ENCODE measurements at regions not wholly inside any gene's neighbourhood (a gene's known extent, or its start where the extent isn't known, plus 50 kb on each side); places are given as distances from the start of the nearest gene placed in this dataset.

DNA sequence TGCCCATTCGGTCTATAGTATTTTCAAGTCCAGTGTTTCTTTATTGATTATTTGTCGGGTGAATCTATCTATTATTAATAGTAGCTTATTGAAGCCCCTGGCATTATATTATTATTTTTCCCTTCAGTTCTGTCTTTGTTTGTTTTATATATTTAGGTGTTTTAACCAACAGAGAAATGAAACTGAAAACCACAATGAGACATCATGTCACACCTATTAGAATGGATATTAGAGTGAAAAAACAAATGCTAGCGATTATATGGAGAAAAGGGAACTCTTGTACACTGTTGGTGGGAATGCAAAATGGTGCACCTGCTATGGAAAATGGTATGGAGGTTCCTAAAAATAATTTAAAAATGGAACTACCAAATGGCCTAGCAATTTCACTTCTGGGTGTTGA, 272.5 kb downstream of the ADAM29 start:
- H3K79me2 ChIP-seq (ENCODE audit: control insufficient read depth, insufficient read depth, low read length): no peaks in the 10 kb centered on the region
- no peak for DNase-seq (ENCODE audit: extremely low read depth in 1 of 4, low spot score in 3 of 4)
- 0% methylated on average over 3 of the region's 3 CpGs for WGBS (ENCODE audit: insufficient coverage, low coverage, missing lambda C conversion rate)
- no peak overlapping the region for H3K9ac ChIP-seq (ENCODE audit: insufficient read depth in 1 of 2, low read depth in 2 of 2, low read length in 2 of 2)
- POLR2A ChIA-PET: no interaction called here
- in situ Hi-C loops (cut with MboI): no loop called here
- TF ChIP-seq, protein P1, sequence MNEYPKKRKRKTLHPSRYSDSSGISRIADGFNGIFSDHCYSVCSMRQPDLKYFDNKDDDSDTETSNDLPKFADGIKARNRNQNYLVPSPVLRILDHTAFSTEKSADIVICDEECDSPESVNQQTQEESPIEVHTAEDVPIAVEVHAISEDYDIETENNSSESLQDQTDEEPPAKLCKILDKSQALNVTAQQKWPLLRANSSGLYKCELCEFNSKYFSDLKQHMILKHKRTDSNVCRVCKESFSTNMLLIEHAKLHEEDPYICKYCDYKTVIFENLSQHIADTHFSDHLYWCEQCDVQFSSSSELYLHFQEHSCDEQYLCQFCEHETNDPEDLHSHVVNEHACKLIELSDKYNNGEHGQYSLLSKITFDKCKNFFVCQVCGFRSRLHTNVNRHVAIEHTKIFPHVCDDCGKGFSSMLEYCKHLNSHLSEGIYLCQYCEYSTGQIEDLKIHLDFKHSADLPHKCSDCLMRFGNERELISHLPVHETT (CRISPR knock-in tag; conservative IDR thresholded peaks at IDR 0.05 in 1 of 2, IDR thresholded peaks at IDR 0.05 in 1 of 2): no peak
- TF ChIP-seq, protein P2, sequence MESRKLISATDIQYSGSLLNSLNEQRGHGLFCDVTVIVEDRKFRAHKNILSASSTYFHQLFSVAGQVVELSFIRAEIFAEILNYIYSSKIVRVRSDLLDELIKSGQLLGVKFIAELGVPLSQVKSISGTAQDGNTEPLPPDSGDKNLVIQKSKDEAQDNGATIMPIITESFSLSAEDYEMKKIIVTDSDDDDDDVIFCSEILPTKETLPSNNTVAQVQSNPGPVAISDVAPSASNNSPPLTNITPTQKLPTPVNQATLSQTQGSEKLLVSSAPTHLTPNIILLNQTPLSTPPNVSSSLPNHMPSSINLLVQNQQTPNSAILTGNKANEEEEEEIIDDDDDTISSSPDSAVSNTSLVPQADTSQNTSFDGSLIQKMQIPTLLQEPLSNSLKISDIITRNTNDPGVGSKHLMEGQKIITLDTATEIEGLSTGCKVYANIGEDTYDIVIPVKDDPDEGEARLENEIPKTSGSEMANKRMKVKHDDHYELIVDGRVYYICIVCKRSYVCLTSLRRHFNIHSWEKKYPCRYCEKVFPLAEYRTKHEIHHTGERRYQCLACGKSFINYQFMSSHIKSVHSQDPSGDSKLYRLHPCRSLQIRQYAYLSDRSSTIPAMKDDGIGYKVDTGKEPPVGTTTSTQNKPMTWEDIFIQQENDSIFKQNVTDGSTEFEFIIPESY (CRISPR knock-in tag; IDR thresholded peaks at IDR 0.05): no peak
- TF ChIP-seq NUFIP1 (IDR thresholded peaks at IDR 0.05; ENCODE audit: partially characterized antibody) (no peak), NRF1 (conservative IDR thresholded peaks at IDR 0.05 in 1 of 2, IDR thresholded peaks at IDR 0.05 in 1 of 2) (no peak), ZSCAN32 (CRISPR knock-in tag; IDR thresholded peaks at IDR 0.05) (no peak), SAP30 (IDR thresholded peaks at IDR 0.05; ENCODE audit: borderline replicate concordance, insufficient read depth, low read depth, low read length, poor library complexity, severe bottlenecking) (no peak), KAT8 (IDR thresholded peaks at IDR 0.05; ENCODE audit: low read depth) (no peak), ZNF780A (CRISPR knock-in tag; IDR thresholded peaks at IDR 0.05) (no peak), ZBED1 (IDR thresholded peaks at IDR 0.05) (no peak), FOXM1 (IDR thresholded peaks at IDR 0.05; ENCODE audit: low read depth) (no peak), FOXM1 (CRISPR knock-in tag; IDR thresholded peaks at IDR 0.05; ENCODE audit: low read depth) (no peak), CBFA2T3 (IDR thresholded peaks at IDR 0.05) (no peak), ZFX (CRISPR knock-in tag; IDR thresholded peaks at IDR 0.05) (no peak), SMC3 (conservative IDR thresholded peaks at IDR 0.05; ENCODE audit: insufficient read depth, low read depth, low read length) (no peak), HOXB6 (CRISPR knock-in tag; IDR thresholded peaks at IDR 0.05; ENCODE audit: borderline replicate concordance) (no peak), KLF1 (tag; IDR thresholded peaks at IDR 0.05) (no peak), ZNF263 (CRISPR knock-in tag; IDR thresholded peaks at IDR 0.05; ENCODE audit: borderline replicate concordance) (no peak), CHD2 (IDR thresholded peaks at IDR 0.05; ENCODE audit: low read depth, low read length) (no peak), KDM1A (IDR thresholded peaks at IDR 0.05) (no peak)
- TF ChIP-seq, protein P3, sequence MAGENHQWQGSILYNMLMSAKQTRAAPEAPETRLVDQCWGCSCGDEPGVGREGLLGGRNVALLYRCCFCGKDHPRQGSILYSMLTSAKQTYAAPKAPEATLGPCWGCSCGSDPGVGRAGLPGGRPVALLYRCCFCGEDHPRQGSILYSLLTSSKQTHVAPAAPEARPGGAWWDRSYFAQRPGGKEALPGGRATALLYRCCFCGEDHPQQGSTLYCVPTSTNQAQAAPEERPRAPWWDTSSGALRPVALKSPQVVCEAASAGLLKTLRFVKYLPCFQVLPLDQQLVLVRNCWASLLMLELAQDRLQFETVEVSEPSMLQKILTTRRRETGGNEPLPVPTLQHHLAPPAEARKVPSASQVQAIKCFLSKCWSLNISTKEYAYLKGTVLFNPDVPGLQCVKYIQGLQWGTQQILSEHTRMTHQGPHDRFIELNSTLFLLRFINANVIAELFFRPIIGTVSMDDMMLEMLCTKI (IDR thresholded peaks at IDR 0.05; ENCODE audit: partially characterized antibody): no peak
- H2AFZ ChIP-seq (ENCODE audit: low read depth, low read length): no peak overlapping the region
- no peaks in the 10 kb centered on the region for H4K20me1 ChIP-seq (replicated peaks; ENCODE audit: control insufficient read depth, insufficient read depth, low read length)
- H3K4me2 ChIP-seq (ENCODE audit: insufficient read depth, low read length): no peak overlapping the region
- no peaks in the 10 kb centered on the region for H3K27me3 ChIP-seq (ENCODE audit: control insufficient read depth in 2 of 2, insufficient read depth in 2 of 2, low read length in 2 of 2)
- no peaks in the 10 kb centered on the region for H3K36me3 ChIP-seq (ENCODE audit: control insufficient read depth, insufficient read depth, low read length)
- H3K4me1 ChIP-seq (replicated peaks in 1 of 2; ENCODE audit: control insufficient read depth in 2 of 2, insufficient read depth in 2 of 2, low read length in 2 of 2): no peaks in the 10 kb centered on the region
- no peaks in the 10 kb centered on the region for H3K9me1 ChIP-seq (ENCODE audit: control insufficient read depth, insufficient read depth, low read length)
- no peak overlapping the region for H3K27ac ChIP-seq (ENCODE audit: extremely low read depth, low read depth, low read length)
- no peaks in the 10 kb centered on the region; the same call in 1 of the 2 replicates for H3K9me3 ChIP-seq (replicated peaks; ENCODE audit: control insufficient read depth, insufficient read depth, low read depth, low read length)
- no peak for FAIRE-seq
- no peak overlapping the region for H3K4me3 ChIP-seq
- BruUV-seq (replicated peaks): no TSS peak
- intact Hi-C loops (cut with micrococcal nuclease): no loop called here
- CTCF ChIA-PET (ENCODE audit: low intra/inter-chr PET ratio): no interaction called here
- ATAC-seq: no peak

Measured in K562 (cell line).